ENCODE measurements at regions not wholly inside any gene's neighbourhood (a gene's known extent, or its start where the extent isn't known, plus 50 kb on each side); places are given as distances from the start of the nearest gene placed in this dataset.

DNA sequence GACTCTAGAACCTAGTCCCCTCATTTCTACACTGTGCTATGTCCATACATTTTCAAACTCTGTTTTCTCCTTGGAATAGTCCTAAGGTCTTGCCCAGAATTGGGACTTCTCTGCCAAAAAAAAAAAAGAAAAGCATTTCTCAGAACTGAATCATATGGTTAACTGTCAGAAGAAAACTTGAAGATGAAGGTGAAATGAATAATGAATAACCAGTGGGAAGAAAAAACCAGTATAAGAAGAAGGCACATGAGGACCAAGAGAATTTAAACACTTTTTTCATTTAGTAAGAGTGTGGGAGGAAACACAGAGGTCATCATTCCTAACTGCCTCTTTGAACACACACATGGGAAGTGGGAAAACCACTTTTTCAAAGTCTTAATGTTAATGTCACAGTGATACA lies 197.7 kb downstream of the PRELID2 start:
- TF ChIP-seq SIN3A (IDR thresholded peaks at IDR 0.05; ENCODE audit: borderline replicate concordance, insufficient read depth, low read length), result no peak
- no peak for TF ChIP-seq REST (IDR thresholded peaks at IDR 0.05; ENCODE audit: insufficient read depth in 1 of 2, low read depth in 2 of 2, low read length in 2 of 2)
- TF ChIP-seq TAF1 (IDR thresholded peaks at IDR 0.05; ENCODE audit: borderline replicate concordance, insufficient read depth, low read length), result no peak
- no peak for TF ChIP-seq FOXP2 (optimal IDR thresholded peaks at IDR 0.05; ENCODE audit: borderline replicate concordance, extremely low read depth, extremely low read length, insufficient read depth)
- no peak for TF ChIP-seq POLR2AphosphoS5 (IDR thresholded peaks at IDR 0.05; ENCODE audit: low read depth, low read length)

- no peak for TF ChIP-seq REST (IDR thresholded peaks at IDR 0.05; ENCODE audit: insufficient read depth in 1 of 2, low read depth in 2 of 2, low read length in 2 of 2)
- TF ChIP-seq SIN3A (IDR thresholded peaks at IDR 0.05; ENCODE audit: borderline replicate concordance, insufficient read depth, low read length), result no peak
- no peak for TF ChIP-seq TAF1 (IDR thresholded peaks at IDR 0.05; ENCODE audit: borderline replicate concordance, insufficient read depth, low read length)
- no peak for TF ChIP-seq FOXP2 (optimal IDR thresholded peaks at IDR 0.05; ENCODE audit: borderline replicate concordance, extremely low read depth, extremely low read length, insufficient read depth)
- no peak for TF ChIP-seq POLR2AphosphoS5 (IDR thresholded peaks at IDR 0.05; ENCODE audit: low read depth, low read length)
Measured at GRCh38 chr5:145636371-145636770, 198.8 kb downstream of the PRELID2 start.

DNA sequence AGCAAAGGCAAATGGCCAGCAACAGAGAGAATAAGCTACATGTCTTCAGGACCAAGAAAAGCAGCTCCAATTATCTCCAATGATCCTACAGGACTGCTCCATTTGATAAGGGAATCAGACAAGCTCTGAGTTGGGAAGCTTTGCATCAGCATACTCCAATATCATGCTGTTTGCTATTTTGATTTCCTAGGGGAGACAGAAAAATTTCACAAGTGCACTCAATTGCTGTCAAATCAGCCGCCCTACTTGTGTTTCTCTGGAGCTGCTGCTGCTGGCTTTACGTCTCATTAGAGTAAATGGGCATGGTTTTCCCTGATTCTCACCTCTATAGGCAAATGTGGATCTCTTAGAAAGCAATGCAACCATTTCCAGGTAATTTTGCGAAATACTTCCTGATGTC lies 201.7 kb downstream of the PRELID2 start:
- TF ChIP-seq REST (IDR thresholded peaks at IDR 0.05; ENCODE audit: insufficient read depth in 1 of 2, low read depth in 2 of 2, low read length in 2 of 2) (no peak), POLR2AphosphoS5 (IDR thresholded peaks at IDR 0.05; ENCODE audit: low read depth, low read length) (no peak), FOXP2 (optimal IDR thresholded peaks at IDR 0.05; ENCODE audit: borderline replicate concordance, extremely low read depth, extremely low read length, insufficient read depth) (no peak), TAF1 (IDR thresholded peaks at IDR 0.05; ENCODE audit: borderline replicate concordance, insufficient read depth, low read length) (no peak), SIN3A (IDR thresholded peaks at IDR 0.05; ENCODE audit: borderline replicate concordance, insufficient read depth, low read length) (no peak)

GRCh38 chr5:145632701-145633100 lies 202.4 kb downstream of the PRELID2 start:
- no peak for TF ChIP-seq POLR2AphosphoS5 (IDR thresholded peaks at IDR 0.05; ENCODE audit: low read depth, low read length)
- no peak for TF ChIP-seq TAF1 (IDR thresholded peaks at IDR 0.05; ENCODE audit: borderline replicate concordance, insufficient read depth, low read length)
- no peak for TF ChIP-seq SIN3A (IDR thresholded peaks at IDR 0.05; ENCODE audit: borderline replicate concordance, insufficient read depth, low read length)
- TF ChIP-seq FOXP2 (optimal IDR thresholded peaks at IDR 0.05; ENCODE audit: borderline replicate concordance, extremely low read depth, extremely low read length, insufficient read depth), result no peak
- no peak for TF ChIP-seq REST (IDR thresholded peaks at IDR 0.05; ENCODE audit: insufficient read depth in 1 of 2, low read depth in 2 of 2, low read length in 2 of 2)

- TF ChIP-seq FOXP2 (optimal IDR thresholded peaks at IDR 0.05; ENCODE audit: borderline replicate concordance, extremely low read depth, extremely low read length, insufficient read depth) (no peak), POLR2AphosphoS5 (IDR thresholded peaks at IDR 0.05; ENCODE audit: low read depth, low read length) (no peak), SIN3A (IDR thresholded peaks at IDR 0.05; ENCODE audit: borderline replicate concordance, insufficient read depth, low read length) (no peak), TAF1 (IDR thresholded peaks at IDR 0.05; ENCODE audit: borderline replicate concordance, insufficient read depth, low read length) (no peak), REST (IDR thresholded peaks at IDR 0.05; ENCODE audit: insufficient read depth in 1 of 2, low read depth in 2 of 2, low read length in 2 of 2) (no peak)
Measured at GRCh38 chr5:145629047-145629446, 206.1 kb downstream of the PRELID2 start.
